Thyroid gland (tissue), 4 donors: ENCODE measurements at regions not wholly inside any gene's neighbourhood (a gene's known extent, or its start where the extent isn't known, plus 50 kb on each side); places are given as distances from the start of the nearest gene placed in this dataset.

Source experiments
- DNase-seq, 2 donors: peaks; one replicate each; pipeline ENCODE4 v3.0.0-alpha.2; 2019
- H3K27ac ChIP-seq, 3 donors: fragments of 200-600 bp; sonication (generic); 1 replicate in 2 of 3; 2 replicates in 1 of 3; pipeline ENCODE4 v1.5.1; 2016 to 2019; ENCODE audit warnings: mild to moderate bottlenecking in 1 of 3, moderate library complexity in 1 of 3
- H3K27me3 ChIP-seq: fragments of 200-600 bp; sonication (generic); one replicate; pipeline ENCODE4 v1.5.1; 2019
- H3K36me3 ChIP-seq, 2 donors: fragments of 200-600 bp; sonication (generic); one replicate each; pipeline ENCODE4 v1.5.1; 2016 to 2019
- H3K4me1 ChIP-seq, 2 donors: fragments of 200-600 bp; sonication (generic); one replicate each; pipeline ENCODE4 v1.5.1; 2017 to 2019
- H3K4me3 ChIP-seq, 3 donors: fragments of 200-600 bp; sonication (generic); replicated peaks in 1 of 3; 1 replicate in 2 of 3; 2 replicates in 1 of 3; pipeline ENCODE4 v1.5.1; 2016; ENCODE audit warnings: mild to moderate bottlenecking in 1 of 3
- H3K9me3 ChIP-seq: fragments of 200-600 bp; sonication (generic); one replicate; pipeline ENCODE4 v1.5.1; 2017
- POLR2A ChIP-seq, 2 donors: fragments of 450-650 bp; IDR thresholded peaks; one replicate each; pipeline ENCODE4 v1.6.1; 2017; ENCODE audit warnings: antibody characterized with exemption in 2 of 2, mild to moderate bottlenecking in 2 of 2, moderate library complexity in 1 of 2
- WGBS, 2 donors: methylation state at CpG; one replicate each; pipeline ENCODE4 v1.1.5; 2017; 5-methylcytosine and 5-hydroxymethylcytosine counted together
- intact Hi-C: fragments of 100-400 bp; cut with DNase I; formaldehyde crosslinking; loops from one replicate; pipeline ENCODE4 v1.15.1; 2023
- TF ChIP-seq, protein P1 (sequence below), 6 experiments: fragments of 200-600 bp in 3 of 6; fragments of 450-650 bp in 3 of 6; sonication (generic) in 3 of 6; IDR thresholded peaks; one replicate each; pipeline ENCODE4 v1.5.1; 2016 to 2019; ENCODE audit warnings: antibody characterized with exemption in 6 of 6, mild to moderate bottlenecking in 2 of 6, inconsistent platforms in 1 of 6, moderate library complexity in 1 of 6

DNA sequence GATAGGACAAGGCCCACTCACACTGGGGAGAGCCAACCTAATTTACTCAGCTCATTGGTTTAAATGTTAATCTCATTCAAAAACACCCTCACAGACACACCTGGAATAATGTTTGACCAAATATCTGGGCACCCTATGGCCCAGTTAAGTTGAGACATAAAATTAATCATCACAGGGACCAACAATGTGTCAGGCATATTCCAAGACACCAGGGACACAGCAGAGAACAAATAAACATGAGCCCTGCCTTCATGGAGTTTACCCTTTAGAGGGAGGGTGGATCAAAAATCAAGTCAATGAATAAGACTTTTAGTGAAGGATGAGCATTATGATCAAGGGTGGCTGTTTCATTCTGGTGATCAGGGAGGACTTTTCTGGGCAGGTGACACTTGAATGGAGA lies 98.7 kb upstream of the CHD6 start:
- Histone ChIP-seq H3K27ac (no peak overlapping the region), H3K4me3 (no peak overlapping the region), H3K27me3 (no peaks in the 10 kb centered on the region), H3K36me3 (no peaks in the 10 kb centered on the region), H3K9me3 (no peaks in the 10 kb centered on the region), H3K4me1 (no peaks in the 10 kb centered on the region)
- DNase-seq, result no peak
- intact Hi-C loops, result no loop called here
- TF ChIP-seq POLR2A (IDR thresholded peaks at IDR 0.05), result no peak
- TF ChIP-seq, protein P1, sequence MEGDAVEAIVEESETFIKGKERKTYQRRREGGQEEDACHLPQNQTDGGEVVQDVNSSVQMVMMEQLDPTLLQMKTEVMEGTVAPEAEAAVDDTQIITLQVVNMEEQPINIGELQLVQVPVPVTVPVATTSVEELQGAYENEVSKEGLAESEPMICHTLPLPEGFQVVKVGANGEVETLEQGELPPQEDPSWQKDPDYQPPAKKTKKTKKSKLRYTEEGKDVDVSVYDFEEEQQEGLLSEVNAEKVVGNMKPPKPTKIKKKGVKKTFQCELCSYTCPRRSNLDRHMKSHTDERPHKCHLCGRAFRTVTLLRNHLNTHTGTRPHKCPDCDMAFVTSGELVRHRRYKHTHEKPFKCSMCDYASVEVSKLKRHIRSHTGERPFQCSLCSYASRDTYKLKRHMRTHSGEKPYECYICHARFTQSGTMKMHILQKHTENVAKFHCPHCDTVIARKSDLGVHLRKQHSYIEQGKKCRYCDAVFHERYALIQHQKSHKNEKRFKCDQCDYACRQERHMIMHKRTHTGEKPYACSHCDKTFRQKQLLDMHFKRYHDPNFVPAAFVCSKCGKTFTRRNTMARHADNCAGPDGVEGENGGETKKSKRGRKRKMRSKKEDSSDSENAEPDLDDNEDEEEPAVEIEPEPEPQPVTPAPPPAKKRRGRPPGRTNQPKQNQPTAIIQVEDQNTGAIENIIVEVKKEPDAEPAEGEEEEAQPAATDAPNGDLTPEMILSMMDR (IDR thresholded peaks at IDR 0.05), result no peak

DNA sequence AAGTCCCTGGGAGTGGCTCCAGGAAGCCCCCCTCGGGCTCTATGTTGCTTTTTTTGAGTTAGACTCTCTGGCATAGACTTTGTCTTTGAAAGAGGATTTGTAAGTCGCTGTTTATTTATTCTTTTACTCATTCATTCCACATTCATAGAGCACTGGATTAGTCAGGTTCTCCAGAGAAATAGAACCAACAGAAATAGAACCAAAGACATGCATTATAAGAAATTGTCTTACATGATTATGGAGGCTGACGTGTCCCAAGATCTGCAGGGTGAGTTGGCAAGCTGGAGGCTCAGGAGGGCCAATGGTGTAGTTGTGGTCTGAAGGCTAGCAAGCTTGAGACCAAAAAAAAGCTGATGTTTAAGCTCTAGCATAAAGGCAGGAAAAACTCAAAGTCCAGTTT lies 98.3 kb upstream of the CHD6 start:
- Histone ChIP-seq H3K36me3 (no peaks in the 10 kb centered on the region), H3K27ac (no peak overlapping the region), H3K4me1 (no peaks in the 10 kb centered on the region), H3K27me3 (no peaks in the 10 kb centered on the region), H3K9me3 (no peaks in the 10 kb centered on the region), H3K4me3 (no peak overlapping the region)
- intact Hi-C loops, result no loop called here
- 75 to 78% methylated on average over 3 of the region's 3 CpGs for WGBS, 2 donors
- TF ChIP-seq POLR2A (IDR thresholded peaks at IDR 0.05), result no peak
- TF ChIP-seq, protein P1 (IDR thresholded peaks at IDR 0.05), result no peak
- DNase-seq, result no peak

DNA sequence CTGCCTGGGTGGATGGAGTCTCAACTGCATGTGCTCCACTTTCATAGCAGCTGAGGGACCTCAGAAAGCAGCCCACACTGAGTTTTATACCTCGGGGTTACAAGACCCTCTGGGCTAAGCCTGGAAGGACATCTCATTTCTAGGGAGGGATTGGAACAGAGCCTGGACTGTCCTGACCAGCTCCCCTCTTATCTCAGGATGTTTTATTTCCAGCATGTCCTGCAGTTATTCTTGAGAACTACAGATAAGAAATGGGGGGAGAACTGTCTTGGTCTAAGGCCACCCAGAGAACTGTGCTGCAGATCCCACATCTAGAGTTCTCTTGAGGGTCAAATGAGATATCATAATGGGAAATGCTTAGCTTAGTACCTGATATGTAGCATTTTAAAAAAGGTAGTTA lies 97.3 kb upstream of the CHD6 start:
- Histone ChIP-seq H3K9me3 (no peaks in the 10 kb centered on the region), H3K4me1 (no peaks in the 10 kb centered on the region), H3K4me3 (no peak overlapping the region), H3K36me3 (no peaks in the 10 kb centered on the region), H3K27ac (no peak overlapping the region), H3K27me3 (no peaks in the 10 kb centered on the region)
- no peak for DNase-seq
- intact Hi-C loops, result no loop called here
- 13 to 88% methylated on average over 1 of the region's 1 CpG for WGBS, 2 donors
- no peak for TF ChIP-seq POLR2A (IDR thresholded peaks at IDR 0.05)
- TF ChIP-seq, protein P1 (IDR thresholded peaks at IDR 0.05), result no peak

DNA sequence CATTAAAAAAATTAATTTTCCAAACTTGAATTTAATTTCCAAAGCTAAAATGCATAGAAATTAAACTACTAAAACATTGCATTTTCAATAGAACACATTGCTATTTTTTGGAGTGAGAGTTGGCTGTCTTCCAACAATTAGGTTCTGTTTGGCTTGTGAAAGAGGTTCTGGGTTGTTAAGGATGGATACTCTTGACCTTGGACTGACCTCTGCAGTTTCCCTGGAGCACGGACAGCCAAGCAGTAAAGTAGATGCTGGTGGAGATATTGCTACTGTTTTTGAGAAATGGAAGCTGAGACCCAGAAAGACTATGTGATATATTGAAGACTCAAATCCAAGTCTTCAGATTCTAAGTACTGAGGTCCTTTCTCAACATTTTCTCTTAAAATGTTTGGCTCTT lies 95.9 kb upstream of the CHD6 start:
- Histone ChIP-seq H3K9me3 (no peaks in the 10 kb centered on the region), H3K4me1 (no peaks in the 10 kb centered on the region), H3K36me3 (no peaks in the 10 kb centered on the region), H3K27ac (no peak overlapping the region), H3K27me3 (no peaks in the 10 kb centered on the region), H3K4me3 (no peak overlapping the region)
- intact Hi-C loops, result no loop called here
- WGBS, 2 donors, result 0 to 4% methylated on average over 1 of the region's 1 CpG
- TF ChIP-seq, protein P1 (IDR thresholded peaks at IDR 0.05), result no peak
- TF ChIP-seq POLR2A (IDR thresholded peaks at IDR 0.05), result no peak
- peak; percentile 16 to 41 for DNase-seq

DNA sequence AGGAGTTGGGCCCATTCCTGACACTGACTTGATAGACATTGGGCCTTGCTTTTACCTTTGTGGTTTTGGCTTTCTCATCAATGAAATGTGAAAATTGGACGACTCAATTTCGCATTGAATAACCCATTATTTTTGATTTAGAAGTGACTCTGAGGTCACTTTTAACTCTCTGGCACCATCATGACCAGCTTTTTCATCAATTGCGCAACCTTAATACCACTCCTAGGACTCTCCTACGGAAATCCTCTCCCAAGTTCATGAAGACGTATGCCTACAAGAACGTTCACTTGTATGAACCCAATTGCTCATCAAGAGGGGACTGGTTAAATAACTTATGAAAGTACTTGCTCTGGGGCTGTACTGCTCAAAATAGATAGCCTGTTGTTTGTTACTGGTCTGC lies 86.7 kb upstream of the CHD6 start:
- WGBS, 2 donors, result 86 to 87% methylated on average over 6 of the region's 6 CpGs
- no peaks in the 10 kb centered on the region for H3K36me3 ChIP-seq
- H3K4me3 ChIP-seq, result no peak overlapping the region
- no peak for DNase-seq
- H3K27me3 ChIP-seq, result no peaks in the 10 kb centered on the region
- no peaks in the 10 kb centered on the region for H3K4me1 ChIP-seq
- TF ChIP-seq, protein P1 (IDR thresholded peaks at IDR 0.05), result no peak
- TF ChIP-seq POLR2A (IDR thresholded peaks at IDR 0.05), result no peak
- H3K9me3 ChIP-seq, result no peaks in the 10 kb centered on the region
- intact Hi-C loops, result no loop called here
- H3K27ac ChIP-seq, result no peak overlapping the region
